Stimulated activated CD4-positive, alpha-beta T cell treated with anti-CD3 and anti-CD28 coated beads, Interleukin-12 subunit alpha, Interleukin-12 subunit beta, amount 100 ng/mL, for 24 hours (primary cell): ENCODE measurements at regions not wholly inside any gene's neighbourhood (a gene's known extent, or its start where the extent isn't known, plus 50 kb on each side); places are given as distances from the start of the nearest gene placed in this dataset.

ENCODE experiments used
- DNase-seq, 2 experiments: peaks; one replicate each; pipeline ENCODE4 v3.0.0-alpha.2; 2020; ENCODE audit warnings: low read depth in 2 of 2

DNA sequence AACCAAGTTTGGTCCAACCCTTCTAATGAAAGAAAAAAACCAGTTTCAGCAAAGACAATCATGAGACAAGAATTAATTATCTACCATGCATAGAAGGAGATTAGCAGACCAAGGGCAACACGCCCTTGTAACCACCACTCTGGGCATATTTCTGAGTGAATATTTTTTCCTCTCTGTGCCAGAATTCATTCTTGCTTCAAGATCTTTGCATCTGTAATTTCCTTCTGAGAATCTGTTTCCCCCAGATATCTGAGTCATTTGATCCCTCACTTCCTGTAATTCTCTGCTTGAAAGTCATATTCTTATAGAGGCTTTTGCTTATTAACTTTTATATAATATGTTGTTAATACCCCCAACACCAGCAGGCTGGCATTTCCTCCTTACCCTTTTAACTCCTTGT is 243.7 kb downstream of the SLC16A7 start:
- DNase-seq: no peak

DNA sequence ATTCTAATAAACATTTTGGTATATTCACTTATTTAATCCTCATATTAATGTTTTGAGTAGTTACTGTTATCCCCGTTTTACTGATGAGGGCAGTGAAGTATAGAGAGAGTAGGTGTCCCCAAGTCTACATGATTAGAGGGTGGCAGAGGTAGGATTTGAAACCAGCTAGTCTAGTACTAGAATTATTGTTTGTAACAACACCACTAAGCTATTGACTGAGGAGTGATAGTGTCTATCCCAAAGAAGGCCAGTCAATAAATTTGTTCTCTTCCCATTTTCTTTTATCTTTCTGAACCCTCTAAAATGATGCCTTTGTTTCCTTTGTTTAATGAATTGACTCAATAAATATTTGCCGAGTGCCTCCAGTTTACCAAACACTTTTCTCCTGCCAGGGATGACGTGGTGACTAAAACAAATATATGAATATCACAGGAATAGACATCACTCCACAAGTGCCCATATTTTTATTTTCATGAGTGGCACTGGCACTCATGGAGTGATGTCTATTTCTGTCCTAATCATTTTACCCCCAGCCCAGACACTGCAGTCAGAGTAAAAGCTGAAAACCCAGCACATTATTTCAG is 247.5 kb downstream of the SLC16A7 start:
- DNase-seq: no peak

DNA sequence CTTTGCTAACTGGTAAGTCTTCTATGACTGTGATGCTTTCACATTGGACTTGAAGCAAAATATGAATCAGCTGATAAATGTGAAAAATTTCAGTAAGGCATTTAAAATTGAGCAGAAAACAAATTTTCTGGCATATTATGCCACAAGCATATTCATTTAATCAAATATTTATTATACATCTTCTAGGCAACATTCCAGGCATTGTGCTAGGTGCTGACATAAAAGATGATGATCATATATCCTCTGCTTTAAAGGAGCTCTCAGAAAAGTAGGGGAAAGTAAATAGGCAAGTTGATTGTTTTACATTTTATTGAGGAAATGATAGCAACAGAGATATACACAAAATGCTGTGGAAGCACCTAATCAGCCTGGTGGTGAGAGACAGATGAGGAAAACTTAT is 248.9 kb downstream of the SLC16A7 start:
- DNase-seq: no peak

DNA sequence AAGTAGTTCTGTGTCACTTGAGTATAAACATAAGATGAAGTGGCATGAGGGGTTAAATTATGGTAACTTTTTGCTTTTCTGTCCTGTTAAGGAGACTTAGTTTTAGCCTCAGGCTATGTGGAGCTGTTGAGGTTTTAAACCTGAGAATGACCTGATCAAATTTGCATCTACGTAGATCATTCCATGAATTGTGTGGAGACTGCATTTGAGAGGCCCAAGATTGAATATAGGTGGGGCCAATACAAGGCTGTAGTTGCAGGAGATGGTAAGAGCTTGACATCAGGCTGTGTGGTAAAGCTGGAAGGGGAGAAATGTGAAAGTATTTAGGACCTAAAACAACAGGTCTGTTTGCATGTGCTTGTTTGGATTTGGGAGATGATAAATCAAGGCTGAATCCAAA is 249.5 kb downstream of the SLC16A7 start:
- no peak for DNase-seq

DNA sequence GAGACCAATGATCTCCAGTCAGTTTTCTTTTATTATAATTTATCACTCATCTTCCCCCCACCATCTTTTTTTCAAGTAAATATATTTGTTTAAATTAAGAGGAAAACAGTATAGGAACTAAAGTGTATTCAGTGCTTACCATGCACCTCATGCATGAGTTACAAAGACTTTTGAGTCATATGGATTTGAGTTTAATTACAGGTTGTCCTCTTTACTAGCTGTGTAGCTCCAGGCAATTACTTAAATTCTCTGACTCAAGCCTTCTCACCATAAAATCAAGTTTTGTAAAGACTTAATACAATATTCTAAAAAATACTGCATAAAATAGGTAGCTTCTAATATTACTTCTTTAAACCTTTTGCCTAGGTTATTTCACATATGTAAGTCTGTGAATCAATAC is 251.3 kb downstream of the SLC16A7 start:
- DNase-seq: no peak

DNA sequence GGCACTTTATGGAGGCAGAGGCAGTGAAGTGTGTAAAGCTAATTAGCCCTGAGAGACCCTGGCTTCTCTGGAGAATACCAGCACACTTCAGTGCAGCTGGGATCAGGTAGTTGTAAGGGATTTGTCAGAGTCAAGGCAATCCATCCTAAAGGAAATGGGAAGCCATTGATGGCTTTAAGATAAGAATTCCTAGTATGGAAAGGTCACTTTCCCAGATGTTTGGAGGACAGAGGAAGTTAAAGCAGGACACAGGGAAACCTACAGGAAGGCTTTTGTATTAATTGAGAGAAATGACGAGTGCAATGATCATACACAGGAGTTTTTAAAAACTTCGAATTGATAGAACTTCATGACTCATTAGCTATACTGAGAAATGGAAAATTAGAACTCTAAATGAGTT is 254.4 kb downstream of the SLC16A7 start:
- no peak for DNase-seq

DNA sequence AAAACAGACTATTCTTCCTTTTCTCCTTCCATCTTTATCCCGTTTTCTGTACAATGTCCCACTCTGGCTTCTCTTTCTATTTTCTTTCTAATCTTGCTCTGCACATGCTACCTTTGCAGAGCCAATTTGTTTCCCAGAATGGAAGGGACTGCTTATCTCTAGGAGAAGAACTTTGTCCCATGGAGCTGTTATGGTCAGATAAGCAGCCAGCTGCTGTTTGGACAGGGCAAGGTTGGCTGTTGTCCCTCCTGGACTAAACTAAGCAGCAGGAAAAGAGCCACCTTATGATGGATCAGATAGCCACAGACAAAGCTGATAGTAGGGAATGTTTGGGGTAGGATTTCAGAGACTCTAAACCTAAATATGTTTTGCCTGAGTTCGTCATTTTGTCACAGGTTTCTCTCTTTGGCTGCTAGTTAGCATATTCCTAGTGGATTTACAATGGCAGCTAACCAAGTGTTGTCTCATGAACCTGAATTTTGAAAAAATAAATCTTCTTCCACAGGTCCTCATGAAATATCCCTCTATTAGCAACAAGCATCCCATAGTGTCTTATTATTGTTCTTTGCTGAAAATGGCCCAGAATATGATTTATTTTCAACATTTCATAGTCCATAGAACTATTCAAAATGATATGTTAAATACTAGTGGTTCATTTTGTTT is 262.8 kb downstream of the SLC16A7 start:
- DNase-seq: no peak

DNA sequence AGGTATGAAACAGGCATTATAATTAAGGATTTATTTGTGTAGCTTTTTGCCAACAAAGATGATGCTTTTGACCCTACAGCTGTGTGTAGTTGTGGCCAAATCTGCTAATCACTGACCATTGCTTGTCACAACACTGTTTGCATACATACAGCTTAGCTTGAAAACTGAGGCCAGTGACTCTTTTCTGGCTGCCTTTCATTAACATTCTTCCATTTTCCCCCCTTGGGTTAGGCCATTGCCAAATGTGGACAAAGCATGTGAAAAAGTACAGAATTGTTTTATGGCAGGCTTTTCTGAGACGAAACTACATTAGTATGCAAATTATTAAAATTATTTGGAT is 263.3 kb downstream of the SLC16A7 start:
- no peak for DNase-seq

DNA sequence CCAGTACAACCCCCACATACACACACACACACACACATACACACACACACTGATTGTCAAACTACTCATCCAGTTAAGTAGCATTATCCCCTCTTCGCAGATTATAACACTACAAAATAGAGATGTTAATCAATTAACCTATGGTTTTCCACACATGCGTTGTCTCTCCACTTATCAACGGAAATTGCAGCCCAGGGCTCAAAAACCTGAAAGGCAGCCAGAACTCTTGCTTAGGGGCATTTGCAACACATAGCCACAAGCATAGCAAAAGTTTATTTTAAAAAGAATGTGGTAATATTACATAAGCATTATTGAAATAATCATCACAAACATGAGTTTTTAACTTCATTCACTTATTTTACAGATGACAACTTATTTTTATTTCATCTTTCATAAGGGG is 265.8 kb downstream of the SLC16A7 start:
- no peak for DNase-seq

DNA sequence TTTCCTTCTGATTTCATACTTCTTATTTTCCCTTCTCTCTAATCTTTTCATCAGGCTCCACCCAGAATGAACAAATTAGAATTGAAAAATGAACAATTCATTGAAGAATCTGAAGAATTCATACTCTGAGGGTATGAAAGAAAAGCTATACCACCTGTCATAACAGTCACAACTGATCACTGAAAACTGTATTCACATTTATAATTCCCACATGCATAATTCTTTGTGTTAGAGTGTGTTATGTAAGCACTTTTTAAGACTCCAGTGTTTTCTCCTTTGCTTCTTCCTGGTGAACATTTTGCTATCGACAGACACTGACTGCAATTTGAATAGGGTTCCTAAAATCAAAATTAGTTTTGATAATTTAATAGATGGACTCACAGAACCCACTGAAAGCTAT is 271.2 kb downstream of the SLC16A7 start:
- DNase-seq: no peak

DNA sequence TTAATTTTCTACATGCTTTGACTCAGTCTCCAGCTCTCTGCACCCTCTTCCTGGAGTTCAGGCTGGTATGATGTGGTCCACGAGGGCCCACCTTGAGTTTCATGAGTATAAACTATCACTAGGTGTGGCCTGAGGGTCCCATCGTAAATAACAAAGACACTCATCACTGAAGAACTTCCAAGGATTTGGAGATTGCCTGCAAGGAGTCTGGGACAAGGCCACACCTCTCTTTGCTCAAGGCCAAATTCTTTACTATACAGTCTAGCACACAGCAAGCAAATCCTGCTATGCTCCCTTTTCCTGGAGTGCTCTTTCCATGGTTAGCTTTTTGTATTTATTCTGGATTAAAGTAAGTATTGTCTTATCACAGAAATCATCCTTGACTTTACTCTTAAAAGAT is 271.9 kb downstream of the SLC16A7 start:
- DNase-seq: no peak

DNA sequence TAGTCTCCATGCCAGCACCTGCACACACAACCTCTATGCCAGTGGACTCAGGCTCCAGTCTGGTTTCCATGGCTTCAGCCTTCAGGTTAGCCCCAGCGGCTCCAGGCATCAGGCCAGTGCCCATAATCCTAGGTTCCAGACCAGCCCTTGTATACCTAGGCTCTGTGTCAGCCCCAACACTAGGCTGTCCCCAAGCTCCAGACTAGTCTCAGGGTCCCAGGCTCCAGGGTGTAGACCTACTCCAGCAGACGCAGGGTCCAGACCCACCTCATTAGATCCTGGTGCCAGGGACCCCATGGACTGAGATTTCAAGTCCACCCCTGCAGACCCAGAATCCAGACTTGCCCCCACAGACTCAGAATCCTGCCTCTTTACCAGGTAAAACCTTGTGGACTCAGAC is 275.9 kb downstream of the SLC16A7 start:
- no peak for DNase-seq

DNA sequence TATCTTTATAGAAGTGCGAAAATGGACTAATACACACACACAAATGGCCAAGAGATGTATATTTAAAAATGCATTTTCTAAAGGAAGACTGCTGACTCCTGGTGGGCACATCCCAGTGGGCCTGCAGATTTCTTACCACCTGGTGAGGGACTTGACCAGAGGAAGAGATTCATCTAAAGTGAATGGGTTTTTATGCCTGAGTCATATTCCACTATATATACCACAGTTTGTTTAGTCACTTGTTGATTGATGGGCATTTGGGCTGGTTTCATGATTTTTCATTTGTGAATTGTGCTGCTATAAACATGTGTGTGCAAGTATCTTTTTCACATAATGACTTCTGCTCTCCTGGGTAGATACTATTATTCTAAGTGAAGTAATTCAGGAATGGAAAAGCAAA is 277.3 kb downstream of the SLC16A7 start:
- no peak for DNase-seq

DNA sequence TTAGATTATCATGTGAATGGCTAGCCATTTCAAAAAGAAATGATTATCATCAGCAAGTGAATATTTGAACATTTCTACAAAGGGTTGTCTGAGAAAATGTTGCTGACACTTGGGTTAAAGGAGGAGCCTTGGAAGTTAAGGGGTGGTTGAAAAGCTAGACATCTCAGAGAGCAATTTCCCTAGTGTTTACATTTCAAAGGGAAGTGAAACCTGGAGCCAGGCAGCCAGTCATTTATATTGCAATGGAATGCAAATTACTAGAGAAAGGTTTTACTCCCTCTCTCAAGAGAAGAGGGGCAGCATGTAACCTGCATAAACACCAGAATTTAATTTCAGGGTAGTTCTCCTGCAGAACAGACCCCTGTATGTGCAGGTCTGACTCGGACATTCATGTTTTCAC is 279.0 kb downstream of the SLC16A7 start:
- DNase-seq: no peak

DNA sequence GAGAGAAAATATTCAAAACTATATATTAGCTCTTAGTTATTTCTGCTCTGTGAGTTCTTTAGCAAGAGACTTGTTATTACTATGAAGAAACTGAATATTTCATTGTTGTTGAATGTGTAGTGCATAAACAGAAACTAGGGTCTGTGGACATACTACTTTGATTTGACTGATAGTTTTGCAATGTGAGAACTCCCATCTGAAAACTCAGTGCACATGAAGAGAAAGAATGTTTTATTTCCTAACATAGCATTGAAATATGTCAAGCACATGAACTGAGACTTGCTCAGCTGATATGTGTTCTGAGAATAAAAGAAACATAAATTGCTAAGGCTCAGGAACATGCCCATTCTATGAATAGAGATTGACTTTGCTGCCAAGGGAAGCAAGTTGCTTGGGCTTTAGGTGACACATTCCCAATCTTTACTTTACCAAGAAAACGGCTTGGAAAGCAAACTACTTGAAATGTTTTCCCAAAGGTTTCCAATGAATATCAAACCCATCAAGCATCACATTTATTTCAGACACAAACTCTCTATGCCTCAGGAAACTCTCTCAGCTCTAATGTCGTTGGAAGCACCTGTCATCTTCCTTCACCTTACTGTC is 290.4 kb downstream of the SLC16A7 start:
- no peak for DNase-seq

DNA sequence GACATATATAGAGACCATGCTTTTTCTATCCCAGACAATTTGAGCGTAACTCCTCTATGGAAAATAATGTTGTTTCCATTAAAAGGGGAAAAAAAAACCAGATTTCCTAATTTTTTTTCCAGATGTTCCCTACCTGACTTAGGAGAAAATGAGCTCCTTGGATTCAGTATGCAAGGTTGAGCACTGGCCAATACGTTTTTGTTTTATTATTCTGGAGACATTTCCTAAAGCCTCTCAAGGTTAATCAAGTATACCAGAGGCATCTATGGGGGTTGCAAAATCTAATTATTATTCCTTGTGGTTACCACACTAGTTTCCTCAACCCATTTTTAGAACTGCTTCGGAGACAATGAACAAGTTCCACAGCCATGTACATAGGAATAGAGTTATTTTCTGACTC is 291.3 kb downstream of the SLC16A7 start:
- DNase-seq: no peak

DNA sequence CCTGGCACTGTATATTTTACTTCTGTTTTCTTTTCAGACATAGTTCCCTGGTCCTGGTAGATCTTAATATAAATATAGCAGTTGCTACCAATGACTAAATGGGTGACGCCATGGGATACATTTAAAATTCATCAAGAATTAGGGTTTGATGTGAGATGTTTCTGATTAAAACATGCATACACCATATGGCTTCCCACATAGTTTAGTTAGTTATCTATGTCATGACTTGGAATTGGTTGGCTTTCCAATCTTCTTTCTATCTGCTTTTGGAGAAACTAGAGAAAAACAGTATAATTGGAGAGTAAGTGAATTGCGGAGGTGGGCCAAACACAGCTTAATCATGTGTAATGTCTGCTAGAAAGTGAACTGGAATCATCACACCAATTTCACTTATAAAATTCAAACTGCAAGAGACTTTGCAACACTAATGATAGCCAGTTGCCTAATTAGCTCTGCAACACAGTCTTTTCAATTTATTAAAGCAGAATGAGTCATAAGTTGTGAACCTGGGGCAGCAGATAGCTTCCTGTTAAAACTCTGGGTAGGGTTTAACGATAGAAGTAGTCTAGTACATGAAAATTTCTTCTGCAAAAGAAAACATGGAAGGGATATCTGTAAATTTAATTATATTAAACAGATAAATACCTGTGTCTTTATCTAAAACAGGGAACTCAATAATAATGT is 295.2 kb downstream of the SLC16A7 start:
- DNase-seq: no peak

DNA sequence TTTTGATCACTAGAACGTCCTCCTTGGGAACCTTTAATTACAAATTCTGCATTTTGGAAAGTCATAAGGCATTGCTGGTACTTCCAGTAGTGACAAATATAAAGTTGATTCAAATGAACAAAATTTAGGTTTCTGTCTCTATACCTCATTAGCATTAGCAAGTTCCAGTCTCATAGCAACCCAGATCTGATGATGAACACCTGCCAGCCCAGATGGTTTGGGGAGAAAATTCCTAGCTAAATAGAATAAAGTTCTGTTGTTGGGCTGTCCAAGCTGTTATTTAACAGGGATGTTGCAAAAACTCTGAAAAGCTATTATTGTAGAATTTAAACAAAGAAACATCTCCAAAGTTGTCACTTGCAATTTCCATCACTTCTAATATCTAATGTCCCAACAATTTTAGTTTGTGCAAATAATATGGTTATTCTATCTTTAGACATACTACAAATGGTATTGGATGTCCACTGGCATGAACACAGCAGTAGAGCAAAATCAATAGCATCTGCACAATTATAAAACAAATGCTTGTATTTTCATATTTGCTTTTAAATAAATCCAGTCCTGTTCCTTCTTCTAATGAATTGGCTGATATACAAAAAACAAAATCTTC is 299.4 kb downstream of the SLC16A7 start:
- DNase-seq: no peak

DNA sequence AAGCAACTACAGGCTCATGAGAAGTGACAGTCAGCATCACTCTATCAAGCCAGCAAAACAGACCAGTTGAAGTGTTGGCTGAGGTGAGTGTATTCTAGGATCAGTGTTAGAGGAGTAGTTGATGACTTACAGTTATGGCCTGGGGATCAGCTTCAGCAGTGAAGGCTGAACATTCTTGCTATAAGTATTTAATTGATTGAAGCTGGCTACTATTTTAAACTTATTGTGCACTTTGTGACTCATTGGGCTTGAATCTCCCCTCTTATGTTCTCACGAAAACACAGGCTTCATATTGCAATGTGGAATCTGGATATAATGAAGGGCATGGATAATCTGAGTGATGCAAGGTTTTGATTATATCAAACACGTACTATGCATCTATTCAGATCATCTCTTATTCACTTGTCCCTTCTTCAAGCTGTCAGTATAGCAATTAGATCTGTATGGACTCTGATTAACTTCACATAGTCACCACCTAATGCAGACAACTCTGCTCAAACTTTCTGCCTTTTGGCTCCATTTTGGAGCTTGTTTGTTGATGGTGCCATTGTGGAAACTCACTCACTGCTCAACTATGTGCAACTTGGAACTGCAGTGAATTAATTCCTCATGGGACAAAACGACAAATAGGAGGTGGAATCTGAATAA is 309.2 kb downstream of the SLC16A7 start:
- no peak for DNase-seq

DNA sequence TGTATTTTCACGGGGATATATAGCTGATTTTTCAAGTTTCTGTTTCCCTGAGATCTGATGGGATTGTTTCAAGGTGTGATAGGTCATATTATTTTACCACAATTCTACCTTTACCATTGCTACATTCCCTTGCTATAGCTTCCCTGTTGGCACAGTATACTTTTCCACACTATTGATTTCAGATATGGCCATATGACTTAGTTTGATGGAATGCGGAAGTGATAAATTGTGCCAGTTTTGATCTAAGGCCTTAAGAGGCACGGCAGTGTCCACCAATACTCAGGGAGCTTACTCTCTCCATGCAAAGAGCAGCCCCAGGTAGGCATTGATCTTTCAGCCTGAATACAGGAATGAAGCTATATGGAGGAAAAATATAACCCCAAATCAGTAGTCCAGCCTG is 315.7 kb downstream of the SLC16A7 start:
- no peak for DNase-seq

DNA sequence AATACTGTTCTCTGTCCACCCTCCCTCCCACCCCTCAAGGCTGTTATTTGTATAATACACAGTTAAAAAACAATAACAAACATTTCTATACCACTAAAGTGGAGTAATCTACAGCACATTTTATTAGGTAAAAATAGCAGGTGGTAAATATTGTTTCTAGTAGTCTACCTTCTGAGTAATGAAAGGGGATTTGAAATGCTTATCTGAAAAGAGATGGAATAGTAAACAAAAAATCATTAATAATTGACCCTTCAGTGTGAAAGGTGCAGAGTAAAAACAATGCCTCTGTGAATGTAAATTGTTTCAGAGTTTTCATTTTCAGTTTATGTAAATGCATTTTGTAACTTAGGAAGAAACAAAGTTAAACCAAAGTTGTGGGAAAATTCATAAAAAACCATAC is 321.2 kb downstream of the SLC16A7 start:
- no peak for DNase-seq

DNA sequence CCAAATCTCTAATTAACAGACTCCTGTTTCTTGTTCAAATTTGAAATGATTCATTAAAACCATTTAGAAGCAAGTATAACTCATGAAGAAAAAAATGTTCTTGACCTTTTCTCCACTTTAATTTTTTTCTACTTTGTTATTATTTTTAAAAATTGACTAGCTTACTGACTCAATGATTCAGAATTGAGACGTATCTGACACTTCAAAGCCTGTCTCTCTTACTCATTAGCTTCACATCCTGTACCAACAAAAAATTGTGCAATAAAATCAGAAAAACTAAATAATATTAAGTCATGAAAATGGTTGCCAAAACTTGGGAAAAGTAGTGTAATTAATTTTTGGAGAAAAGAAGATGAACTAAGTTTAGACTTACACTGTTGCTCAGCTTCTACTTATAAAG is 331.2 kb downstream of the SLC16A7 start:
- DNase-seq: no peak
